Left ventricle myocardium inferior (tissue), 1 donor: ENCODE measurements at regions not wholly inside any gene's neighbourhood (a gene's known extent, or its start where the extent isn't known, plus 50 kb on each side); places are given as distances from the start of the nearest gene placed in this dataset.

Experiments
- DNase-seq: peaks from one replicate; pipeline ENCODE4 v3.0.0-alpha.2; 2020
- H3K27ac ChIP-seq: fragments of 200-600 bp; replicated peaks from 2 replicates; pipeline ENCODE4 v1.8.0; 2021
- H3K27me3 ChIP-seq: fragments of 200-600 bp; 2 replicates; pipeline ENCODE4 v1.8.0; 2021; ENCODE audit warnings: low read depth
- H3K36me3 ChIP-seq: fragments of 200-600 bp; 2 replicates; pipeline ENCODE4 v1.8.0; 2021
- H3K4me1 ChIP-seq: fragments of 200-600 bp; 2 replicates; pipeline ENCODE4 v1.8.0; 2021
- H3K4me3 ChIP-seq: fragments of 200-600 bp; 2 replicates; pipeline ENCODE4 v1.8.0; 2021; ENCODE audit warnings: mild to moderate bottlenecking, moderate library complexity
- H3K9me3 ChIP-seq: fragments of 200-600 bp; replicated peaks from 2 replicates; pipeline ENCODE4 v1.8.0; 2021
- intact Hi-C: fragments of 100-400 bp; cut with micrococcal nuclease; formaldehyde crosslinking; loops from one replicate; pipeline ENCODE4 v1.11.0; 2022
- TF ChIP-seq, protein P1 (sequence below): fragments of 200-600 bp; IDR thresholded peaks from 2 replicates; pipeline ENCODE4 v1.8.0; 2021; ENCODE audit warnings: antibody characterized with exemption, mild to moderate bottlenecking, borderline replicate concordance
- donor health status: DM: no; HTN: yes; CAD: no; lungs with severe emphysema.

DNA sequence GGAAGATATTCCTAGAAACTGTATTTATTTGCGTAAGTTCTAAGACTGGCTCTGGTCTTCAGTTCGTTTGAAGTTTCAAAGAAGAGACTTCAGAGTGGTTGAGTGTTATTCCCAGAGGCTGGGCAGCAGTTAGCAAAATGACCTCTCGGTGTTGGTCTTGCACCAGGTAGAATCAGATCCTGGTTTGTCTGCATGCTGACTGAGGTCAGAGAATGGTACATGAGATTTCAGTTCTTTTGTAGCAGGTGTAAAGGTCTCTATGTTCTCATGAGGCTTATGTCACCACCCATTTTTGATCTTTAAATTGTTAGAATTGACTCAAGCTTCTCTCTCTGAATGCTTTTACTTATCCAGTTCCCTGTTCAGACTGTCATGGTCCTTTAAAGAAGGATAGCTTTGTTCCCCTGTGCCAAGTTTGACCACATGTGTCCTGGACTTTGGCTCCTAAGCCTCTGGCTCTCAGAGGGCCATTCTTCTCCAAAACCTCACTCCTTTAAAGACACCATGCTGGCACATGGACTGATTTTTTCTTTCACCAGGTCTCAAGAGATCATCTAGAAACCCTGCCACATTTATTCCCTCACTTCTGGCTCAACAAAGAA is 355.8 kb upstream of the BOD1L1 start:
- Histone ChIP-seq H3K27me3 (no peaks in the 10 kb centered on the region), H3K4me1 (peaks cover 16% of the 10 kb centered on the region), H3K27ac (no peak overlapping the region), H3K36me3 (no peaks in the 10 kb centered on the region), H3K9me3 (no peaks in the 10 kb centered on the region), H3K4me3 (no peak overlapping the region)
- intact Hi-C loops, result no loop called here
- TF ChIP-seq, protein P1, sequence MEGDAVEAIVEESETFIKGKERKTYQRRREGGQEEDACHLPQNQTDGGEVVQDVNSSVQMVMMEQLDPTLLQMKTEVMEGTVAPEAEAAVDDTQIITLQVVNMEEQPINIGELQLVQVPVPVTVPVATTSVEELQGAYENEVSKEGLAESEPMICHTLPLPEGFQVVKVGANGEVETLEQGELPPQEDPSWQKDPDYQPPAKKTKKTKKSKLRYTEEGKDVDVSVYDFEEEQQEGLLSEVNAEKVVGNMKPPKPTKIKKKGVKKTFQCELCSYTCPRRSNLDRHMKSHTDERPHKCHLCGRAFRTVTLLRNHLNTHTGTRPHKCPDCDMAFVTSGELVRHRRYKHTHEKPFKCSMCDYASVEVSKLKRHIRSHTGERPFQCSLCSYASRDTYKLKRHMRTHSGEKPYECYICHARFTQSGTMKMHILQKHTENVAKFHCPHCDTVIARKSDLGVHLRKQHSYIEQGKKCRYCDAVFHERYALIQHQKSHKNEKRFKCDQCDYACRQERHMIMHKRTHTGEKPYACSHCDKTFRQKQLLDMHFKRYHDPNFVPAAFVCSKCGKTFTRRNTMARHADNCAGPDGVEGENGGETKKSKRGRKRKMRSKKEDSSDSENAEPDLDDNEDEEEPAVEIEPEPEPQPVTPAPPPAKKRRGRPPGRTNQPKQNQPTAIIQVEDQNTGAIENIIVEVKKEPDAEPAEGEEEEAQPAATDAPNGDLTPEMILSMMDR, result no peak
- no peak for DNase-seq

DNA sequence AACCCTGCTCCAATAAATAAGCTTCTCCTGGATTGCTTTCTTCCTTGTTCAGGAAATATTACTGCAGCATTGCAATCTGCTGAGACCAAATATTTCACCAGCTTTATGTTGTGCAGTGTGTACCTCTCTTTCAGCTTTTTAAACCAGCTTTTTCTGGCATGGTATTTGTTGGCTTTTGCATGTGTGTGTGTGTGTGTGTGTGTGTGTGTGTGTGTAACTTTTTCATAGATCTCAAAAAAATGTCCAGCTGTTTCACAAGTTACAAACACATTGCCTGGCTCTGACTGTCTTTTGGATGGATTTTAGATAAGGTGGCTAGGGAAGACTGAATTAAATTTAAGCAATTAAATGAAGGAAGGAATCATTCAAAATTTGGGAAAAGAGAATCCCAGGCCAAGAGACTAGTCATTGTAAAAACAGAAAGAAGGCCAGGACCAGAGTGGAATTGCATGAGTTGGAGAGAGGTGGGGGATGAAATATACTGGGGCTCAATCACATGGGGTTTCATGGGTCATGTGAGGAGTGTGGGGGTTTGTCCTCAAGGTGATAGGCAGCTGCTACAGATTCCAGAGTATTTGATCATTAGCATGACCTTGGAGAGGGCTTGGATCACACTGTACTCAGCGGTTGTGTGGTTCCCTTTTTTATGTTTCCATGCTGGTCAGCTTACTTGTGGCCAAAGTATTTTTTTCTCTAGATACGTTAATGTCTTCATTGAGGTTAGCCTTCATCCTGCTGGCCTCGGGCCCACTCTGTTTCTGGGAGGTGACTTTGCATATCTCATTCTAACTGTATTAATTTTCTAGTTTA is 357.7 kb upstream of the BOD1L1 start:
- Histone ChIP-seq H3K36me3 (no peaks in the 10 kb centered on the region), H3K27ac (peak overlapping the region; percentile 34), H3K4me1 (peaks cover 21% of the 10 kb centered on the region), H3K27me3 (no peaks in the 10 kb centered on the region), H3K4me3 (no peak overlapping the region), H3K9me3 (no peaks in the 10 kb centered on the region)
- intact Hi-C loops, result no loop called here
- TF ChIP-seq, protein P1, result no peak
- no peak for DNase-seq

DNA sequence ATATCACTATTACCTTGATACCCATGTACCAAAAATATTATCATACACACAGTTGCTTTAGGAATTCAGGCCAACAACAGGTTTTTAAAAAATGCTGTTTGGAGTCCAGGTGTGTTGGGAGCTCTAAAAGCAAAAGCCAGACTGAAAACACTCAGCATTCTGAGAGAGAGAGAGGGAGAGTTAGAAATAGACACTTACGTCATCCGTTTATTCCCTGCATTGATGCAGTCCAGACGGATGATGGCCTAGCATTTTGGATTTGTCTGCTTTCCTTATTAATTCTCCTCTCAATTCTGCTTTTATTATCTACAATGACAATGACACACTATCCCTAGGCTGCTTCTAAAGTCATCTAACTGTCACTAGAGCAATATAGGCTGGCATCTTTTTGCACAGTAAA is 358.3 kb upstream of the BOD1L1 start:
- H3K36me3 ChIP-seq, result no peaks in the 10 kb centered on the region
- H3K27ac ChIP-seq, result peak overlapping the region; percentile 34
- TF ChIP-seq, protein P1, result no peak
- H3K27me3 ChIP-seq, result no peaks in the 10 kb centered on the region
- intact Hi-C loops, result no loop called here
- H3K4me1 ChIP-seq, result peaks cover 21% of the 10 kb centered on the region
- H3K9me3 ChIP-seq, result no peaks in the 10 kb centered on the region
- no peak for DNase-seq
- H3K4me3 ChIP-seq, result no peak overlapping the region

DNA sequence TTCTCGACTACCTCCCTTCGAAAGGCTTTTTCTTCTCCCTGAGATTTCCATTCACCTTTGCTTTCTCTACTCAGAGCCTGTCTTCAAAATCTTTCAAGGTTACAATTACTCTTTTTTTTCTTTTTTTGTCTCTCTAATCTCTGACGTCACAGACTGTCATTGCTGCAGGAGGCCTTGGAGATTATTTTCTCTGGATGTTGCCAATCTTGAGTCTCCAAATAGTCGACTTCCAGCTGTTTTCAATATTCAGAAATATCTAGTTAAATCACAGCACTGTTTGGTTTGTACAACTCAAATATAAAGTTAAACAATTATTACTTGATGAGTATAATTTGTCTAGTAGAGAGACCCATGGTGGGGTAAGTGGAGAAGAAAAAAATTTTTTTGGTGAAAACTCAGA is 359.0 kb upstream of the BOD1L1 start:
- DNase-seq, result no peak
- intact Hi-C loops, result no loop called here
- Histone ChIP-seq H3K27me3 (no peaks in the 10 kb centered on the region), H3K4me3 (no peak overlapping the region), H3K9me3 (no peaks in the 10 kb centered on the region), H3K4me1 (peaks cover 21% of the 10 kb centered on the region), H3K27ac (no peak overlapping the region), H3K36me3 (no peaks in the 10 kb centered on the region)
- TF ChIP-seq, protein P1, result no peak

DNA sequence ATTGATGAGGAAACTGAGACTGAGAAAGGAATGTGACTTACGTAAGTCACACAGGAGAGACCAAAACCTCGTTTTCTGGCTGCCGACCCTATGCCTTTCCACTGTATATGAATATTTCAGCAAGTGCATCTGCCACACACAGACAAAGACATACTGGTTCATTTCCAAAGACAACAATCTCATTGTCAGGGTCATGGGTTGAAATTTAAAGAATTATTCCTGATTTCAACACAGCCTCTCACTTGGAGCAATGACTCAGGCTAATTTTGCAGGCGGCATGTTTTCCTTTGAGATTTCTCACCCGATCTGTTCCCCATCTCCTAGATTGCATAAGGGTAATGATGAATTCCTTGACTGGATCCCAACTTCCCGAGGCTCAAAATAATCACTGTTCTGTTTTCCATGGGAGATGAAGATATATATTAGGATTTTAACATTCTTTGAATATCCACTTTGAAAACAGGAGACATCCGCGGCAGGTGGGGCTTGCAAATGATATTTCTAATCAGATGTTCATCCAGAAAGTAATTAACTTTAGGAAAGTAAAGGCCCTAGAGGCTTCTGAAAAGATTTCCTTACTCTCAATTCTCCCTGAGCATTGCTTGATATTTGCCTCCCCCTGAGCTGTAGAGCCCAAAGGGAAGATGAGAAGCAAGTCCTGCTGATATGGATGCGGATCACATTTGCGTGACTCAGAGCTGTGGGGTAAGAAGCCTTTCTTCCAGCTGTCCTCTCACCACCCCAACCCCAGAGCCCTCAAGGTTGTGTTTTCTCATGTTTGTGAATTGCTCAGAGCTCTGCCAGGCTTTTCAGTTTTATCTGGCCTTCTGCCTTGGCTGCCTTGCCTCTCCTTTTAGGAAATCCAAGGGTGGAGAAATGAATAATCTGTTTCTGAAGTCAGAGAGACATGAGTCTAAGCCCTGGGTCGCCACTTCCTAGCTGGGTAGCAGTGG is 361.1 kb upstream of the BOD1L1 start:
- Histone ChIP-seq H3K4me3 (no peak overlapping the region), H3K27ac (peak overlapping the region; percentile 57), H3K9me3 (no peaks in the 10 kb centered on the region), H3K27me3 (no peaks in the 10 kb centered on the region), H3K36me3 (no peaks in the 10 kb centered on the region), H3K4me1 (peaks cover 21% of the 10 kb centered on the region)
- intact Hi-C loops, result no loop called here
- DNase-seq, result peak; percentile 28
- TF ChIP-seq, protein P1, result no peak
